Astrocyte (in vitro differentiated cells and primary cell): ENCODE measurements at regions not wholly inside any gene's neighbourhood (a gene's known extent, or its start where the extent isn't known, plus 50 kb on each side); places are given as distances from the start of the nearest gene placed in this dataset.

ENCODE experiments used
- DNase-seq: peaks from one replicate; pipeline ENCODE4 v3.0.0-alpha.2; 2010; ENCODE audit warnings: low read depth
- FAIRE-seq: peaks from 2 replicates; lab custom pipeline; 2011; peaks lifted over from hg19 to GRCh38; lab: Jason Lieb, UNC
- H2AFZ ChIP-seq: 2 replicates; pipeline ENCODE4 v1.6.0; 2012; ENCODE audit warnings: low read depth, low read length, inconsistent platforms
- H3K27ac ChIP-seq: 2 replicates; pipeline ENCODE4 v1.5.1; 2011; ENCODE audit warnings: low read depth, low read length, inconsistent platforms
- H3K27me3 ChIP-seq: 2 replicates; pipeline ENCODE4 v1.6.0; 2011; ENCODE audit warnings: low read length, inconsistent platforms; ENCODE audit not compliant: insufficient read depth
- H3K36me3 ChIP-seq: 2 replicates; pipeline ENCODE4 v1.5.1; 2011; ENCODE audit warnings: low read length, inconsistent platforms; ENCODE audit not compliant: insufficient read depth
- H3K4me1 ChIP-seq: 2 replicates; pipeline ENCODE4 v1.5.1; 2011; ENCODE audit warnings: low read length, inconsistent platforms; ENCODE audit not compliant: insufficient read depth
- H3K4me2 ChIP-seq: 2 replicates; pipeline ENCODE4 v1.6.0; 2012; ENCODE audit warnings: low read length, inconsistent platforms
- H3K4me3 ChIP-seq: 2 replicates; pipeline ENCODE4 v1.5.1; 2011; ENCODE audit warnings: low read depth, mild to moderate bottlenecking, low read length, inconsistent platforms; ENCODE audit not compliant: insufficient read depth
- H3K79me2 ChIP-seq: 2 replicates; pipeline ENCODE4 v1.6.0; 2012; ENCODE audit warnings: mild to moderate bottlenecking, low read length, inconsistent platforms; ENCODE audit not compliant: insufficient read depth
- H3K9ac ChIP-seq: 2 replicates; pipeline ENCODE4 v1.6.0; 2012; ENCODE audit warnings: mild to moderate bottlenecking, low read length, inconsistent platforms
- H3K9me3 ChIP-seq: 2 replicates; pipeline ENCODE4 v1.5.1; 2012; ENCODE audit warnings: low read depth, mild to moderate bottlenecking, low read length, inconsistent platforms; ENCODE audit not compliant: insufficient read depth
- H4K20me1 ChIP-seq: 2 replicates; pipeline ENCODE4 v1.6.0; 2012; ENCODE audit warnings: low read length, inconsistent platforms; ENCODE audit not compliant: insufficient read depth
- H3K27ac Mint-ChIP-seq: one replicate; pipeline ENCODE4 v1.8.0; 2021; ENCODE audit warnings: mild to moderate bottlenecking, mixed read lengths; ENCODE audit not compliant: unreplicated experiment
- H3K27me3 Mint-ChIP-seq: one replicate; pipeline ENCODE4 v1.8.0; 2021; ENCODE audit warnings: low read depth, mixed read lengths; ENCODE audit not compliant: unreplicated experiment
- H3K36me3 Mint-ChIP-seq: one replicate; pipeline ENCODE4 v1.8.0; 2021; ENCODE audit warnings: low read depth, mixed read lengths; ENCODE audit not compliant: unreplicated experiment
- H3K4me1 Mint-ChIP-seq: one replicate; pipeline ENCODE4 v1.8.0; 2021; ENCODE audit warnings: low read depth, mixed read lengths; ENCODE audit not compliant: unreplicated experiment
- H3K4me3 Mint-ChIP-seq: one replicate; pipeline ENCODE4 v1.8.0; 2021; ENCODE audit warnings: mild to moderate bottlenecking, moderate library complexity, mixed read lengths; ENCODE audit not compliant: unreplicated experiment
- H3K9me3 Mint-ChIP-seq: one replicate; pipeline ENCODE4 v1.8.0; 2021; ENCODE audit warnings: mild to moderate bottlenecking, mixed read lengths; ENCODE audit not compliant: unreplicated experiment
- CTCF ChIP-seq: IDR thresholded peaks from 2 replicates; pipeline ENCODE4 v1.5.1; 2011; ENCODE audit warnings: low read depth, mild to moderate bottlenecking, inconsistent platforms, low read length, moderate library complexity; ENCODE audit not compliant: insufficient read depth
- EZH2 ChIP-seq: IDR thresholded peaks from 2 replicates; pipeline ENCODE4 v1.6.1; 2012; ENCODE audit warnings: mild to moderate bottlenecking, low read length, inconsistent platforms; ENCODE audit not compliant: insufficient read depth

- no peaks in the 10 kb centered on the region for H3K36me3 Mint-ChIP-seq
- Histone ChIP-seq H3K9ac (no peak overlapping the region), H3K79me2 (no peaks in the 10 kb centered on the region), H2AFZ (no peak overlapping the region), H3K4me2 (no peak overlapping the region), H4K20me1 (no peaks in the 10 kb centered on the region), H3K27ac (no peak overlapping the region), H3K4me3 (no peak overlapping the region), H3K4me1 (peaks cover 4% of the 10 kb centered on the region), H3K27me3 (no peaks in the 10 kb centered on the region), H3K36me3 (no peaks in the 10 kb centered on the region), H3K9me3 (no peaks in the 10 kb centered on the region)
- TF ChIP-seq CTCF, result no peak
- H3K4me1 Mint-ChIP-seq, result peaks cover 11% of the 10 kb centered on the region
- H3K27ac Mint-ChIP-seq, result no peak overlapping the region
- H3K4me3 Mint-ChIP-seq, result no peak overlapping the region
- H3K27me3 Mint-ChIP-seq, result no peaks in the 10 kb centered on the region
- H3K9me3 Mint-ChIP-seq, result no peaks in the 10 kb centered on the region
- DNase-seq (no peak), FAIRE-seq (no peak)
Observed at GRCh38 chr10:63735305-63735704, 214.1 kb downstream of the REEP3 start.

- Histone ChIP-seq H3K4me3 (no peak overlapping the region), H3K79me2 (no peaks in the 10 kb centered on the region), H3K9ac (no peak overlapping the region), H3K27ac (no peak overlapping the region), H4K20me1 (no peaks in the 10 kb centered on the region), H3K27me3 (no peaks in the 10 kb centered on the region), H3K4me1 (peaks cover 4% of the 10 kb centered on the region), H3K4me2 (no peak overlapping the region), H2AFZ (no peak overlapping the region), H3K36me3 (no peaks in the 10 kb centered on the region), H3K9me3 (no peaks in the 10 kb centered on the region)
- DNase-seq, result peak; percentile 57
- TF ChIP-seq CTCF (no peak), EZH2 (no peak)
- no peak for FAIRE-seq
- Mint-ChIP-seq H3K4me3 (no peak overlapping the region), H3K27ac (no peak overlapping the region), H3K9me3 (no peaks in the 10 kb centered on the region), H3K36me3 (no peaks in the 10 kb centered on the region), H3K4me1 (peaks cover 15% of the 10 kb centered on the region), H3K27me3 (no peaks in the 10 kb centered on the region)
Observed at GRCh38 chr10:63738410-63738809, 217.2 kb downstream of the REEP3 start.

- H3K27ac Mint-ChIP-seq, result no peak overlapping the region
- FAIRE-seq (no peak), DNase-seq (peak; percentile 62)
- peaks cover 5% of the 10 kb centered on the region for H3K4me1 Mint-ChIP-seq
- H3K4me2 ChIP-seq, result no peak overlapping the region
- H3K27me3 Mint-ChIP-seq, result no peaks in the 10 kb centered on the region
- H3K9ac ChIP-seq, result no peak overlapping the region
- H3K4me3 Mint-ChIP-seq, result no peak overlapping the region
- no peaks in the 10 kb centered on the region for H3K9me3 ChIP-seq
- no peak overlapping the region for H3K27ac ChIP-seq
- H3K9me3 Mint-ChIP-seq, result peaks cover 3% of the 10 kb centered on the region
- H3K27me3 ChIP-seq, result no peaks in the 10 kb centered on the region
- no peaks in the 10 kb centered on the region for H3K4me1 ChIP-seq
- H3K4me3 ChIP-seq, result no peak overlapping the region
- H2AFZ ChIP-seq, result no peak overlapping the region
- H3K36me3 ChIP-seq, result no peaks in the 10 kb centered on the region
- no peaks in the 10 kb centered on the region for H4K20me1 ChIP-seq
- H3K36me3 Mint-ChIP-seq, result no peaks in the 10 kb centered on the region
- H3K79me2 ChIP-seq, result no peaks in the 10 kb centered on the region
- TF ChIP-seq CTCF, result no peak
Observed at GRCh38 chr10:63744060-63744941, 223.1 kb downstream of the REEP3 start.
